ENCODE measurements at regions not wholly inside any gene's neighbourhood (a gene's known extent, or its start where the extent isn't known, plus 50 kb on each side); places are given as distances from the start of the nearest gene placed in this dataset.

GRCh38 chr20:11267131-11267761 is 593.4 kb upstream of the JAG1 start:
- peak; percentile 17 for DNase-seq

GRCh38 chr20:11267762-11268335 is 594.0 kb upstream of the JAG1 start:
- no peak for DNase-seq

- DNase-seq, result no peak
These were observed 596.8 kb upstream of the JAG1 start for GRCh38 chr20:11270566-11270965.

- peak; percentile 39 for DNase-seq
These were observed 597.5 kb upstream of the JAG1 start for GRCh38 chr20:11271319-11271718.

GRCh38 chr20:11271920-11272594 is 598.3 kb upstream of the JAG1 start:
- DNase-seq, result peak; percentile 54

GRCh38 chr20:11274141-11274594 is 600.4 kb upstream of the JAG1 start:
- peak; percentile 67 for DNase-seq

GRCh38 chr20:11275740-11276139 is 601.9 kb upstream of the JAG1 start:
- DNase-seq, result no peak

GRCh38 chr20:11277170-11277569 is 603.4 kb upstream of the JAG1 start:
- DNase-seq, result no peak

GRCh38 chr20:11277858-11278257 is 604.1 kb upstream of the JAG1 start:
- DNase-seq, result no peak

- DNase-seq, result no peak
These were observed 604.7 kb upstream of the JAG1 start for GRCh38 chr20:11278461-11278860.

- DNase-seq, result no peak
These were observed 607.4 kb upstream of the JAG1 start for GRCh38 chr20:11281240-11281639.

GRCh38 chr20:11281768-11282167 is 608.0 kb upstream of the JAG1 start:
- no peak for DNase-seq

- no peak for DNase-seq
These were observed 613.3 kb upstream of the JAG1 start for GRCh38 chr20:11287126-11287525.

- no peak for DNase-seq
These were observed 621.5 kb upstream of the BTBD3 start for GRCh38 chr20:11296221-11296620.

GRCh38 chr20:11296951-11297350 is 620.7 kb upstream of the BTBD3 start:
- no peak for DNase-seq

GRCh38 chr20:11301699-11302098 is 616.0 kb upstream of the BTBD3 start:
- DNase-seq, result no peak

- no peak for DNase-seq
These were observed 615.3 kb upstream of the BTBD3 start for GRCh38 chr20:11302436-11302835.

- peak; percentile 9 for DNase-seq
These were observed 612.9 kb upstream of the BTBD3 start for GRCh38 chr20:11304795-11305194.

GRCh38 chr20:11305406-11305805 is 612.3 kb upstream of the BTBD3 start:
- no peak for DNase-seq

- DNase-seq, result no peak
These were observed 606.0 kb upstream of the BTBD3 start for GRCh38 chr20:11311659-11312224.

GRCh38 chr20:11315525-11315924 is 602.2 kb upstream of the BTBD3 start:
- no peak for DNase-seq

GRCh38 chr20:11316244-11316643 is 601.4 kb upstream of the BTBD3 start:
- no peak for DNase-seq

- DNase-seq, result no peak
These were observed 597.7 kb upstream of the BTBD3 start for GRCh38 chr20:11320033-11320432.

- DNase-seq, result no peak
These were observed 593.9 kb upstream of the BTBD3 start for GRCh38 chr20:11323816-11324215.

Data from retina (tissue), 1 donor.